ENCODE measurements at regions not wholly inside any gene's neighbourhood (a gene's known extent, or its start where the extent isn't known, plus 50 kb on each side); places are given as distances from the start of the nearest gene placed in this dataset.

GRCh38 chr16:79326549-79326948, 274.0 kb downstream of the MAF start:
- no peak for DNase-seq

GRCh38 chr16:79325226-79325945, 275.2 kb downstream of the MAF start:
- no peak for DNase-seq

GRCh38 chr16:79320956-79321355, 279.6 kb downstream of the MAF start:
- no peak for DNase-seq

GRCh38 chr16:79318143-79318899, 282.2 kb downstream of the MAF start:
- no peak for DNase-seq

GRCh38 chr16:79317521-79317920, 283.0 kb downstream of the MAF start:
- no peak for DNase-seq

GRCh38 chr16:79317026-79317425, 283.5 kb downstream of the MAF start:
- DNase-seq: no peak

GRCh38 chr16:79316004-79316458, 284.5 kb downstream of the MAF start:
- no peak for DNase-seq

- no peak for DNase-seq
These were observed 288.0 kb downstream of the MAF start for GRCh38 chr16:79312502-79312901.

GRCh38 chr16:79310710-79311109, 289.8 kb downstream of the MAF start:
- DNase-seq: no peak

- DNase-seq: no peak
These were observed 290.9 kb downstream of the MAF start for GRCh38 chr16:79309606-79310005.

- no peak for DNase-seq
These were observed 293.3 kb downstream of the MAF start for GRCh38 chr16:79307214-79307613.

- no peak for DNase-seq
These were observed 295.5 kb downstream of the MAF start for GRCh38 chr16:79305074-79305473.

GRCh38 chr16:79303959-79304387, 296.6 kb downstream of the MAF start:
- DNase-seq: no peak

- DNase-seq: no peak
These were observed 297.3 kb downstream of the MAF start for GRCh38 chr16:79303206-79303605.

- DNase-seq: no peak
These were observed 297.8 kb downstream of the MAF start for GRCh38 chr16:79302731-79303130.

GRCh38 chr16:79301051-79301450, 299.5 kb downstream of the MAF start:
- DNase-seq: no peak

- DNase-seq: no peak
These were observed 301.4 kb downstream of the MAF start for GRCh38 chr16:79298894-79299799.

- no peak for DNase-seq
These were observed 302.1 kb downstream of the MAF start for GRCh38 chr16:79298476-79298875.

- no peak for DNase-seq
These were observed 302.7 kb downstream of the MAF start for GRCh38 chr16:79297805-79298204.

GRCh38 chr16:79297296-79297695, 303.2 kb downstream of the MAF start:
- DNase-seq: no peak

GRCh38 chr16:79296491-79296890, 304.0 kb downstream of the MAF start:
- no peak for DNase-seq

- DNase-seq: no peak
These were observed 304.8 kb downstream of the MAF start for GRCh38 chr16:79295746-79296145.

- no peak for DNase-seq
These were observed 305.4 kb downstream of the MAF start for GRCh38 chr16:79295162-79295561.

Measured in DMS79 (cell line).